GM12878 (cell line): ENCODE measurements at regions not wholly inside any gene's neighbourhood (a gene's known extent, or its start where the extent isn't known, plus 50 kb on each side); places are given as distances from the start of the nearest gene placed in this dataset.

ENCODE experiments used
- ATAC-seq: fragments of 200-7000 bp; cut with Tn5 transposase; 3 replicates; pipeline ENCODE4 v1.9.1; 2020; ENCODE audit warnings: mild to moderate bottlenecking, moderate library complexity
- BruUV-seq: library from RNA; stranded (reverse); fragments of 400-500 nt; replicated peaks from 2 replicates; lab custom pipeline; 2021; lab: Mats Ljungman, UMichigan
- CTCF ChIA-PET: fragments of 300-600 bp; sonication (Branson Sonifier 250); formaldehyde crosslinking; extraction: SDS; loops from one replicate; lab custom pipeline; 2021; ENCODE audit warnings: inconsistent platforms; lab: Yijun Ruan, JAX
- POLR2A ChIA-PET: fragments of 350-600 bp; formaldehyde crosslinking; extraction: SDS; loops from one replicate; lab custom pipeline; 2021; ENCODE audit warnings: inconsistent platforms; lab: Charles Lee
- RAD21 ChIA-PET: fragments of 300-600 bp; sonication (Branson Sonifier 250); formaldehyde crosslinking; loops from one replicate; lab custom pipeline; 2023; ENCODE audit warnings: antibody characterized with exemption; ENCODE audit not compliant: unreplicated experiment; lab: Charles Lee
- SMC1A ChIA-PET: fragments of 300-600 bp; sonication (Branson Sonifier 250); formaldehyde crosslinking; loops from one replicate; lab custom pipeline; 2023; ENCODE audit not compliant: unreplicated experiment, uncharacterized antibody; lab: Charles Lee
- DNase-seq: peaks from one replicate; pipeline ENCODE4 v3.0.0-alpha.2; 2011; ENCODE audit warnings: low read depth, low spot score
- FAIRE-seq: peaks from 3 replicates; lab custom pipeline; 2011; peaks lifted over from hg19 to GRCh38; lab: Jason Lieb, UNC
- H2AFZ ChIP-seq: 2 replicates; pipeline ENCODE4 v1.6.0; 2011; ENCODE audit warnings: low read depth, low read length, control low read depth; ENCODE audit not compliant: control insufficient read depth
- H3K27ac ChIP-seq: 2 replicates; pipeline ENCODE4 v1.5.1; 2011; ENCODE audit warnings: control low read depth; ENCODE audit not compliant: control insufficient read depth, insufficient read depth
- H3K27me3 ChIP-seq, 2 experiments: replicated peaks in 1 of 2; 2 replicates each; pipeline versions ENCODE4 v1.6.0 to v1.6.1; 2011; ENCODE audit warnings: low read length in 1 of 2; ENCODE audit not compliant: control insufficient read depth in 2 of 2, insufficient read depth in 2 of 2
- H3K36me3 ChIP-seq, 2 experiments: 2 replicates each; pipeline ENCODE4 v1.5.1; 2011; ENCODE audit warnings: low read length in 1 of 2; ENCODE audit not compliant: control insufficient read depth in 2 of 2, insufficient read depth in 2 of 2
- H3K4me1 ChIP-seq: 2 replicates; pipeline ENCODE4 v1.6.1; 2011; ENCODE audit warnings: mild to moderate bottlenecking, low read length, moderate library complexity, mixed read lengths; ENCODE audit not compliant: control insufficient read depth, insufficient read depth
- H3K4me2 ChIP-seq: 2 replicates; pipeline ENCODE4 v1.6.0; 2011; ENCODE audit warnings: control low read depth; ENCODE audit not compliant: control insufficient read depth, insufficient read depth
- H3K4me3 ChIP-seq: fragments of 200-600 bp; sonication (generic); 2 replicates; pipeline ENCODE4 v1.5.1; 2016
- H3K79me2 ChIP-seq: 2 replicates; pipeline ENCODE4 v1.6.0; 2011; ENCODE audit warnings: low read length; ENCODE audit not compliant: control insufficient read depth, insufficient read depth
- H3K9ac ChIP-seq: 2 replicates; pipeline ENCODE4 v1.8.0; 2011; ENCODE audit warnings: low read length, control low read depth, mixed read lengths; ENCODE audit not compliant: control insufficient read depth, insufficient read depth
- H3K9me3 ChIP-seq: replicated peaks from 3 replicates; pipeline ENCODE4 v1.5.1; 2011; ENCODE audit warnings: mild to moderate bottlenecking, low read length; ENCODE audit not compliant: control insufficient read depth, insufficient read depth
- H4K20me1 ChIP-seq: 2 replicates; pipeline ENCODE4 v1.6.0; 2011; ENCODE audit not compliant: control insufficient read depth, insufficient read depth
- EP300 ChIP-seq, 2 experiments: fragments of 150-350 bp in 1 of 2; IDR thresholded peaks; 2 replicates each; pipeline ENCODE4 v1.6.1; 2011 to 2012; ENCODE audit warnings: low read depth in 2 of 2, low read length in 2 of 2, borderline replicate concordance in 1 of 2, improper control_type of control experiment in 1 of 2, inconsistent platforms in 1 of 2; ENCODE audit not compliant: control insufficient read depth in 1 of 2
- ETV6 ChIP-seq, 2 experiments: fragments of 450-650 bp in 1 of 2; IDR thresholded peaks in 1 of 2; conservative IDR thresholded peaks in 1 of 2; 2 replicates each; pipeline ENCODE4 v1.6.1; 2014; ENCODE audit warnings: antibody characterized with exemption in 1 of 2, borderline replicate concordance in 1 of 2, low read depth in 1 of 2, mild to moderate bottlenecking in 1 of 2, moderate library complexity in 1 of 2
- EZH2 ChIP-seq: IDR thresholded peaks from 2 replicates; pipeline ENCODE4 v1.6.1; 2012; ENCODE audit warnings: low read depth, mild to moderate bottlenecking, control low read depth, inconsistent platforms, low read length, borderline replicate concordance; ENCODE audit not compliant: control insufficient read depth
- HCFC1 ChIP-seq: fragments of 150-350 bp; IDR thresholded peaks from 2 replicates; pipeline ENCODE4 v1.6.1; 2014; ENCODE audit warnings: low read length
- IKZF2 ChIP-seq, 2 experiments: fragments of 450-650 bp; IDR thresholded peaks; 2 replicates each; pipeline ENCODE4 v1.6.1; 2017; ENCODE audit warnings: mild to moderate bottlenecking in 2 of 2, moderate library complexity in 2 of 2
- KAT2A ChIP-seq: conservative IDR thresholded peaks from 2 replicates; pipeline ENCODE4 v1.6.1; 2011; ENCODE audit warnings: low read depth, low read length; ENCODE audit not compliant: control insufficient read depth
- NBN ChIP-seq: fragments of 450-650 bp; IDR thresholded peaks from 2 replicates; pipeline ENCODE4 v1.6.1; 2016
- RAD21 ChIP-seq: IDR thresholded peaks from 2 replicates; pipeline ENCODE4 v1.6.1; 2011; ENCODE audit warnings: mild to moderate bottlenecking, low read depth, low read length, moderate library complexity; ENCODE audit not compliant: insufficient read depth
- SUZ12 ChIP-seq: fragments of 200-600 bp; sonication (generic); IDR thresholded peaks from one replicate; pipeline ENCODE4 v1.6.1; 2018; ENCODE audit warnings: antibody characterized with exemption, mild to moderate bottlenecking; ENCODE audit not compliant: unreplicated experiment
- ZNF24 ChIP-seq: fragments of 450-650 bp; IDR thresholded peaks from 2 replicates; pipeline ENCODE4 v1.6.1; 2017; ENCODE audit warnings: antibody characterized with exemption, mild to moderate bottlenecking
- ZSCAN29 ChIP-seq: fragments of 450-650 bp; IDR thresholded peaks from 2 replicates; pipeline ENCODE4 v1.6.1; 2017; ENCODE audit warnings: mild to moderate bottlenecking, moderate library complexity
- ZZZ3 ChIP-seq: IDR thresholded peaks from 2 replicates; pipeline ENCODE4 v1.6.1; 2011; ENCODE audit warnings: low read depth; ENCODE audit not compliant: control insufficient read depth, insufficient read length
- in situ Hi-C: fragments of 300-500 bp; cut with MboI; formaldehyde crosslinking; loops from 9 replicates; pipeline ENCODE4 v1.14.3; 2018; ENCODE audit warnings: mixed read lengths
- intact Hi-C: fragments of 100-400 bp; cut with micrococcal nuclease; formaldehyde crosslinking; loops from one replicate; pipeline ENCODE4 v1.14.2; 2022; ENCODE audit not compliant: unreplicated experiment
- TF ChIP-seq, protein P1 (sequence below), 3 experiments: IDR thresholded peaks in 2 of 3; conservative IDR thresholded peaks in 1 of 3; 2 replicates each; pipeline ENCODE4 v1.5.1; 2011; ENCODE audit warnings: low read depth in 3 of 3, low read length in 3 of 3, mild to moderate bottlenecking in 3 of 3, control low read depth in 2 of 3, moderate library complexity in 2 of 3, inconsistent platforms in 1 of 3, mixed read lengths in 1 of 3; ENCODE audit not compliant: control insufficient read depth in 2 of 3, insufficient read depth in 1 of 3; ENCODE audit errors: extremely low read depth in 1 of 3
- TF ChIP-seq, protein P2 (sequence below): fragments of 450-650 bp; IDR thresholded peaks from 2 replicates; pipeline ENCODE4 v1.6.1; 2016; ENCODE audit warnings: mild to moderate bottlenecking
- TF ChIP-seq, protein P3 (sequence below): fragments of 450-650 bp; formaldehyde crosslinking; IDR thresholded peaks from 2 replicates; pipeline ENCODE4 v1.4.0; 2020; ENCODE audit warnings: mild to moderate bottlenecking, moderate library complexity
- TF ChIP-seq, protein P4 (sequence below): fragments of 450-650 bp; IDR thresholded peaks from 2 replicates; pipeline ENCODE4 v1.6.1; 2018; ENCODE audit warnings: mild to moderate bottlenecking, low read depth, moderate library complexity; ENCODE audit not compliant: partially characterized antibody

DNA sequence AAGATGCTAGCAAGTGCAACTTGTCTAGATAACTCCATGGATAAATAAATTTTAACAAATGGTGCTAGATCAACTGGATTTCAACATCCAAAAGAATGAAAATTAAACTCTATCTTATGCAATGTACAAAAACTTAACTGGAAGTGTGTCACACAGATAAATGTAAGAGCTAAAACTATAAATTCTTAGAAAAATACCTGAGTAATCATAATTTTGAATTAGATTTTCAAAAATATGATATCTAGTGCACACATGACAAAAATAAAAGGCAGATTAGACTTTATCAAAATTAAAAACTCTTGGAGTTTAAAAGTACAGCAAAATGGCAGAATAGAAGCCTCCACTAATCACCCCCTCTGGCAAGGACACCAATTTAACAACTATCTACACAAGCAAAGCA lies 1791.2 kb upstream of the CDH6 start:
- ChIA-PET POLR2A (no interaction called here), SMC1A (no interaction called here), RAD21 (no interaction called here), CTCF (no interaction called here)
- H3K36me3 ChIP-seq: no peaks in the 10 kb centered on the region
- no peaks in the 10 kb centered on the region for H4K20me1 ChIP-seq
- FAIRE-seq: no peak
- no peak overlapping the region for H2AFZ ChIP-seq
- intact Hi-C loops (no loop called here), in situ Hi-C loops (no loop called here)
- no TSS peak for BruUV-seq
- no peaks in the 10 kb centered on the region for H3K79me2 ChIP-seq
- ATAC-seq: no peak
- H3K4me3 ChIP-seq: no peak overlapping the region
- no peak for DNase-seq
- H3K4me1 ChIP-seq: no peaks in the 10 kb centered on the region
- no peaks in the 10 kb centered on the region for H3K27me3 ChIP-seq
- no peak overlapping the region for H3K4me2 ChIP-seq
- H3K9me3 ChIP-seq: no peaks in the 10 kb centered on the region
- H3K27ac ChIP-seq: no peak overlapping the region
- H3K9ac ChIP-seq: no peak overlapping the region
- TF ChIP-seq ETV6 (conservative IDR thresholded peaks at IDR 0.05 in 1 of 2, IDR thresholded peaks at IDR 0.05 in 1 of 2; ENCODE audit: borderline replicate concordance in 1 of 2, low read depth in 1 of 2) (no peak), KAT2A (no peak), SUZ12 (no peak), EP300 (IDR thresholded peaks at IDR 0.05; ENCODE audit: borderline replicate concordance in 1 of 2, control insufficient read depth in 1 of 2, low read depth in 2 of 2, low read length in 2 of 2) (no peak), ZSCAN29 (no peak), NBN (no peak), ZNF24 (no peak), RAD21 (no peak), IKZF2 (IDR thresholded peaks at IDR 0.05) (no peak), HCFC1 (no peak), EZH2 (no peak), ZZZ3 (no peak)
- TF ChIP-seq, protein P1, sequence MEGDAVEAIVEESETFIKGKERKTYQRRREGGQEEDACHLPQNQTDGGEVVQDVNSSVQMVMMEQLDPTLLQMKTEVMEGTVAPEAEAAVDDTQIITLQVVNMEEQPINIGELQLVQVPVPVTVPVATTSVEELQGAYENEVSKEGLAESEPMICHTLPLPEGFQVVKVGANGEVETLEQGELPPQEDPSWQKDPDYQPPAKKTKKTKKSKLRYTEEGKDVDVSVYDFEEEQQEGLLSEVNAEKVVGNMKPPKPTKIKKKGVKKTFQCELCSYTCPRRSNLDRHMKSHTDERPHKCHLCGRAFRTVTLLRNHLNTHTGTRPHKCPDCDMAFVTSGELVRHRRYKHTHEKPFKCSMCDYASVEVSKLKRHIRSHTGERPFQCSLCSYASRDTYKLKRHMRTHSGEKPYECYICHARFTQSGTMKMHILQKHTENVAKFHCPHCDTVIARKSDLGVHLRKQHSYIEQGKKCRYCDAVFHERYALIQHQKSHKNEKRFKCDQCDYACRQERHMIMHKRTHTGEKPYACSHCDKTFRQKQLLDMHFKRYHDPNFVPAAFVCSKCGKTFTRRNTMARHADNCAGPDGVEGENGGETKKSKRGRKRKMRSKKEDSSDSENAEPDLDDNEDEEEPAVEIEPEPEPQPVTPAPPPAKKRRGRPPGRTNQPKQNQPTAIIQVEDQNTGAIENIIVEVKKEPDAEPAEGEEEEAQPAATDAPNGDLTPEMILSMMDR (IDR thresholded peaks at IDR 0.05 in 2 of 3, conservative IDR thresholded peaks at IDR 0.05 in 1 of 3; ENCODE audit: control insufficient read depth in 2 of 3, extremely low read depth in 1 of 3, insufficient read depth in 1 of 3, low read depth in 3 of 3, low read length in 3 of 3): no peak
- TF ChIP-seq, protein P2, sequence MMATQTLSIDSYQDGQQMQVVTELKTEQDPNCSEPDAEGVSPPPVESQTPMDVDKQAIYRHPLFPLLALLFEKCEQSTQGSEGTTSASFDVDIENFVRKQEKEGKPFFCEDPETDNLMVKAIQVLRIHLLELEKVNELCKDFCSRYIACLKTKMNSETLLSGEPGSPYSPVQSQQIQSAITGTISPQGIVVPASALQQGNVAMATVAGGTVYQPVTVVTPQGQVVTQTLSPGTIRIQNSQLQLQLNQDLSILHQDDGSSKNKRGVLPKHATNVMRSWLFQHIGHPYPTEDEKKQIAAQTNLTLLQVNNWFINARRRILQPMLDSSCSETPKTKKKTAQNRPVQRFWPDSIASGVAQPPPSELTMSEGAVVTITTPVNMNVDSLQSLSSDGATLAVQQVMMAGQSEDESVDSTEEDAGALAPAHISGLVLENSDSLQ: no peak
- TF ChIP-seq, protein P3, sequence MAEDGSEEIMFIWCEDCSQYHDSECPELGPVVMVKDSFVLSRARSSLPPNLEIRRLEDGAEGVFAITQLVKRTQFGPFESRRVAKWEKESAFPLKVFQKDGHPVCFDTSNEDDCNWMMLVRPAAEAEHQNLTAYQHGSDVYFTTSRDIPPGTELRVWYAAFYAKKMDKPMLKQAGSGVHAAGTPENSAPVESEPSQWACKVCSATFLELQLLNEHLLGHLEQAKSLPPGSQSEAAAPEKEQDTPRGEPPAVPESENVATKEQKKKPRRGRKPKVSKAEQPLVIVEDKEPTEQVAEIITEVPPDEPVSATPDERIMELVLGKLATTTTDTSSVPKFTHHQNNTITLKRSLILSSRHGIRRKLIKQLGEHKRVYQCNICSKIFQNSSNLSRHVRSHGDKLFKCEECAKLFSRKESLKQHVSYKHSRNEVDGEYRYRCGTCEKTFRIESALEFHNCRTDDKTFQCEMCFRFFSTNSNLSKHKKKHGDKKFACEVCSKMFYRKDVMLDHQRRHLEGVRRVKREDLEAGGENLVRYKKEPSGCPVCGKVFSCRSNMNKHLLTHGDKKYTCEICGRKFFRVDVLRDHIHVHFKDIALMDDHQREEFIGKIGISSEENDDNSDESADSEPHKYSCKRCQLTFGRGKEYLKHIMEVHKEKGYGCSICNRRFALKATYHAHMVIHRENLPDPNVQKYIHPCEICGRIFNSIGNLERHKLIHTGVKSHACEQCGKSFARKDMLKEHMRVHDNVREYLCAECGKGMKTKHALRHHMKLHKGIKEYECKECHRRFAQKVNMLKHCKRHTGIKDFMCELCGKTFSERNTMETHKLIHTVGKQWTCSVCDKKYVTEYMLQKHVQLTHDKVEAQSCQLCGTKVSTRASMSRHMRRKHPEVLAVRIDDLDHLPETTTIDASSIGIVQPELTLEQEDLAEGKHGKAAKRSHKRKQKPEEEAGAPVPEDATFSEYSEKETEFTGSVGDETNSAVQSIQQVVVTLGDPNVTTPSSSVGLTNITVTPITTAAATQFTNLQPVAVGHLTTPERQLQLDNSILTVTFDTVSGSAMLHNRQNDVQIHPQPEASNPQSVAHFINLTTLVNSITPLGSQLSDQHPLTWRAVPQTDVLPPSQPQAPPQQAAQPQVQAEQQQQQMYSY: no peak
- TF ChIP-seq, protein P4, sequence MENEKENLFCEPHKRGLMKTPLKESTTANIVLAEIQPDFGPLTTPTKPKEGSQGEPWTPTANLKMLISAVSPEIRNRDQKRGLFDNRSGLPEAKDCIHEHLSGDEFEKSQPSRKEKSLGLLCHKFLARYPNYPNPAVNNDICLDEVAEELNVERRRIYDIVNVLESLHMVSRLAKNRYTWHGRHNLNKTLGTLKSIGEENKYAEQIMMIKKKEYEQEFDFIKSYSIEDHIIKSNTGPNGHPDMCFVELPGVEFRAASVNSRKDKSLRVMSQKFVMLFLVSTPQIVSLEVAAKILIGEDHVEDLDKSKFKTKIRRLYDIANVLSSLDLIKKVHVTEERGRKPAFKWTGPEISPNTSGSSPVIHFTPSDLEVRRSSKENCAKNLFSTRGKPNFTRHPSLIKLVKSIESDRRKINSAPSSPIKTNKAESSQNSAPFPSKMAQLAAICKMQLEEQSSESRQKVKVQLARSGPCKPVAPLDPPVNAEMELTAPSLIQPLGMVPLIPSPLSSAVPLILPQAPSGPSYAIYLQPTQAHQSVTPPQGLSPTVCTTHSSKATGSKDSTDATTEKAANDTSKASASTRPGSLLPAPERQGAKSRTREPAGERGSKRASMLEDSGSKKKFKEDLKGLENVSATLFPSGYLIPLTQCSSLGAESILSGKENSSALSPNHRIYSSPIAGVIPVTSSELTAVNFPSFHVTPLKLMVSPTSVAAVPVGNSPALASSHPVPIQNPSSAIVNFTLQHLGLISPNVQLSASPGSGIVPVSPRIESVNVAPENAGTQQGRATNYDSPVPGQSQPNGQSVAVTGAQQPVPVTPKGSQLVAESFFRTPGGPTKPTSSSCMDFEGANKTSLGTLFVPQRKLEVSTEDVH: no peak
